HepG2 (cell line): ENCODE measurements at regions not wholly inside any gene's neighbourhood (a gene's known extent, or its start where the extent isn't known, plus 50 kb on each side); places are given as distances from the start of the nearest gene placed in this dataset.
A peak's percentile ranks its signal among the peaks of the same experiment; 100 is the strongest.
"Not testable (repeated sequence)": the region's sequence is repeated elsewhere in the genome, so short reads cannot be mapped to it uniquely, and the experiment has no call there.

Experiments
- ATAC-seq: fragments of 200-7000 bp; cut with Tn5 transposase; 3 replicates; pipeline ENCODE4 v1.9.1; 2020; ENCODE audit warnings: mild to moderate bottlenecking, moderate library complexity
- BruUV-seq: library from RNA; stranded (reverse); fragments of 400-500 nt; replicated peaks from 2 replicates; lab custom pipeline; 2021; lab: Mats Ljungman, UMichigan
- CTCF ChIA-PET: fragments of 300-600 bp; formaldehyde crosslinking; extraction: SDS; loops from one replicate; lab custom pipeline; 2021; ENCODE audit warnings: low total read pairs, inconsistent platforms, low intra/inter-chr PET ratio; lab: Yijun Ruan, JAX
- POLR2A ChIA-PET: fragments of 350-600 bp; sonication (Branson Sonifier 250); formaldehyde crosslinking; loops from one replicate; lab custom pipeline; 2020; ENCODE audit warnings: antibody characterized with exemption, inconsistent platforms; lab: Yijun Ruan, JAX
- DNase-seq: peaks from one replicate; pipeline ENCODE4 v3.0.0-alpha.2; 2015; ENCODE audit warnings: low spot score
- FAIRE-seq: peaks from 3 replicates; lab custom pipeline; 2011; peaks lifted over from hg19 to GRCh38; lab: Jason Lieb, UNC
- H2AFZ ChIP-seq: one replicate; pipeline ENCODE4 v1.6.1; 2011; ENCODE audit warnings: low read length, inconsistent platforms
- H3K27ac ChIP-seq: fragments of 300-600 bp; 3 replicates; pipeline ENCODE4 v1.8.0; 2011; ENCODE audit warnings: mixed run types, mild to moderate bottlenecking, mixed read lengths, low read length, inconsistent platforms; ENCODE audit not compliant: insufficient read depth; ENCODE audit errors: extremely low read length
- H3K27me3 ChIP-seq, 2 experiments: fragments of 200-600 bp in 1 of 2; 2 replicates in 1 of 2; 3 replicates in 1 of 2; pipeline versions ENCODE4 v1.6.0 to v1.8.0; 2011; ENCODE audit warnings: low read length in 2 of 2, mild to moderate bottlenecking in 2 of 2, moderate library complexity in 2 of 2, inconsistent platforms in 1 of 2; ENCODE audit not compliant: insufficient read depth in 2 of 2, control insufficient read depth in 1 of 2
- H3K36me3 ChIP-seq, 2 experiments: fragments of 200-600 bp in 1 of 2; replicated peaks in 1 of 2; 2 replicates in 1 of 2; 3 replicates in 1 of 2; pipeline versions ENCODE4 v1.5.1 to v1.8.0; 2011; ENCODE audit warnings: low read length in 2 of 2, inconsistent platforms in 1 of 2; ENCODE audit not compliant: insufficient read depth in 2 of 2, control insufficient read depth in 1 of 2
- H3K4me1 ChIP-seq: 2 replicates; pipeline ENCODE4 v1.5.1; 2012; ENCODE audit warnings: low read length, inconsistent platforms; ENCODE audit not compliant: insufficient read depth
- H3K4me2 ChIP-seq: 2 replicates; pipeline ENCODE4 v1.6.0; 2011; ENCODE audit warnings: low read depth, low read length, inconsistent platforms
- H3K4me3 ChIP-seq, 3 experiments: fragments of 200-600 bp in 1 of 3; sonication (generic), shearing (Covaris generic) in 1 of 3; replicated peaks in 1 of 3; 2 replicates each; pipeline ENCODE4 v1.5.1; 2011 to 2016; ENCODE audit warnings: low read length in 3 of 3, inconsistent platforms in 2 of 3, low read depth in 2 of 3, mild to moderate bottlenecking in 2 of 3, control low read depth in 1 of 3, mixed read lengths in 1 of 3; ENCODE audit not compliant: insufficient read depth in 1 of 3
- H3K79me2 ChIP-seq: one replicate; pipeline ENCODE4 v1.6.1; 2011; ENCODE audit warnings: low read length, inconsistent platforms; ENCODE audit not compliant: insufficient read depth
- H3K9ac ChIP-seq: 2 replicates; pipeline ENCODE4 v1.6.0; 2011; ENCODE audit warnings: mild to moderate bottlenecking, low read depth, low read length, inconsistent platforms; ENCODE audit not compliant: insufficient read depth
- H3K9me3 ChIP-seq: 2 replicates; pipeline ENCODE4 v1.5.1; 2012; ENCODE audit warnings: mild to moderate bottlenecking, low read length
- H4K20me1 ChIP-seq: 2 replicates; pipeline ENCODE4 v1.6.0; 2011; ENCODE audit warnings: inconsistent platforms, mild to moderate bottlenecking, low read length, moderate library complexity; ENCODE audit not compliant: insufficient read depth
- FOXA1 ChIP-seq, 2 experiments: fragments of 450-650 bp in 1 of 2; sonication (generic) in 1 of 2; formaldehyde crosslinking in 1 of 2; IDR thresholded peaks; 2 replicates each; pipeline versions ENCODE4 v1.4.0 to v1.6.1; 2016 to 2020; ENCODE audit warnings: missing genetic modification reagents in 1 of 2
- FOXA3 ChIP-seq: IDR thresholded peaks from 2 replicates; pipeline ENCODE4 v1.6.1; 2016; ENCODE audit warnings: missing genetic modification reagents, missing compliant biosample characterization
- FOXJ3 ChIP-seq: sonication (generic); formaldehyde crosslinking; IDR thresholded peaks from 2 replicates; pipeline ENCODE4 v1.4.0; 2020; ENCODE audit warnings: missing genetic modification reagents, mild to moderate bottlenecking, borderline replicate concordance
- HOXA3 ChIP-seq: sonication (generic); formaldehyde crosslinking; IDR thresholded peaks from 2 replicates; pipeline ENCODE4 v1.5.0; 2020; ENCODE audit warnings: missing genetic modification reagents
- POGZ ChIP-seq: sonication (generic); formaldehyde crosslinking; IDR thresholded peaks from 2 replicates; pipeline ENCODE4 v1.4.0; 2020; ENCODE audit warnings: mild to moderate bottlenecking, missing genetic modification reagents
- THAP9 ChIP-seq: sonication (generic); formaldehyde crosslinking; IDR thresholded peaks from 2 replicates; pipeline ENCODE4; 2020; ENCODE audit warnings: missing genetic modification reagents, mild to moderate bottlenecking, borderline replicate concordance
- YY1 ChIP-seq: IDR thresholded peaks from 2 replicates; pipeline ENCODE4 v1.6.1; 2011; ENCODE audit warnings: low read length, low read depth, moderate library complexity, mild to moderate bottlenecking; ENCODE audit not compliant: insufficient read depth, insufficient replicate concordance
- ZMYM4 ChIP-seq: sonication (generic); formaldehyde crosslinking; IDR thresholded peaks from 2 replicates; pipeline ENCODE4 v1.8.1; 2023; ENCODE audit warnings: mild to moderate bottlenecking, missing genetic modification reagents
- ZNF12 ChIP-seq: sonication (generic); formaldehyde crosslinking; IDR thresholded peaks from 2 replicates; pipeline ENCODE4 v1.5.0; 2020; ENCODE audit warnings: missing genetic modification reagents
- WGBS: methylation state at CpG from one replicate; pipeline ENCODE4 v1.1.6; 2017; ENCODE audit warnings: low lambda C conversion rate; 5-methylcytosine and 5-hydroxymethylcytosine counted together
- in situ Hi-C: cut with HindIII; loops from 2 replicates; pipeline ENCODE4 v1.10.0; 2017; ENCODE audit warnings: low pct_unique_long_range_greater_than_20kb; ENCODE audit not compliant: extremely low pct_ligation_motif_present
- intact Hi-C: fragments of 100-400 bp; cut with micrococcal nuclease; formaldehyde crosslinking; loops from one replicate; pipeline ENCODE4 v1.10.0; 2022; ENCODE audit not compliant: unreplicated experiment
- TF ChIP-seq, protein P1 (sequence below): sonication (generic); formaldehyde crosslinking; conservative IDR thresholded peaks from 2 replicates; pipeline ENCODE4 v1.4.0; 2020; ENCODE audit warnings: mild to moderate bottlenecking, missing genetic modification reagents, moderate library complexity

- H3K36me3 ChIP-seq, POLR2A ChIA-PET, H3K9me3 ChIP-seq, H3K4me3 ChIP-seq, intact Hi-C loops, DNase-seq, H3K27me3 ChIP-seq, H3K4me2 ChIP-seq, H3K79me2 ChIP-seq, H2AFZ ChIP-seq, CTCF ChIA-PET, ATAC-seq, FAIRE-seq, in situ Hi-C loops, BruUV-seq, H3K9ac ChIP-seq, H4K20me1 ChIP-seq, H3K27ac ChIP-seq: not testable (repeated sequence)
- WGBS, result 33% methylated on average over 1 of the region's 1 CpG
- peaks cover 20% of the 10 kb centered on the region for H3K4me1 ChIP-seq
Measured at GRCh38 chr7:86983654-86984053, 75.8 kb downstream of the ELAPOR2 start.

DNA sequence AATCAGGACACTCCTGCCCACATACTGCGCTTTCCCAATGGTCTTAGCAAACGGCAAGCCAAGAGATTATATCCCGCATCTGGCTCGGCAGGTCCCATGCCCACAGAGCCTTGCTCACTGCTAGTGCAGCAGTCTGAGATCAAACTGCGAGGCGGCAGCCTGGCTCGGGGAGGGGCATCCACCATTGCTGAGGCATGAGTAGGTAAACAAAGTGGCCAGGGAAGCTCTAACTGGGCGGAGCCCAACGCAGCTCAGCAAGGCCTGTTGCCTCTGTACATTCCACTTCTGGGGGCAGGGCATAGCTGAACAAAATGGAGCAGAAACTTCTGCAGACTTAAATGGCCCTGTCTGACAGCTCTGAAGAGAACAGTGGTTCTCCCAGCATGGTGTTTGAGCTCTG, 77.5 kb downstream of the ELAPOR2 start:
- in situ Hi-C loops; H3K79me2 ChIP-seq; H2AFZ ChIP-seq; H3K9me3 ChIP-seq; CTCF ChIA-PET; H3K36me3 ChIP-seq; H3K27me3 ChIP-seq; H4K20me1 ChIP-seq; FAIRE-seq; BruUV-seq; intact Hi-C loops; H3K9ac ChIP-seq; TF ChIP-seq FOXA1 (IDR thresholded peaks at IDR 0.05): not testable (repeated sequence)
- WGBS, result 16% methylated on average over 7 of the region's 9 CpGs
- POLR2A ChIA-PET, result interaction anchor here (1.3 kb wide), 1 partner anchor 170 kb away, joined by 5 read pairs; the partner anchor contains the start of gene DMTF1
- Histone ChIP-seq H3K27ac (peak overlapping the region; percentile 38), H3K4me3 (peak overlapping the region in 1 of 3 experiments; percentile 43; a peak in 2 of 6 replicates), H3K4me2 (peak overlapping the region; percentile 53), H3K4me1 (peaks cover 20% of the 10 kb centered on the region)
- ATAC-seq (peak; percentile 76), DNase-seq (peak; percentile 81)
- peak; percentile 69 for TF ChIP-seq FOXA1 (CRISPR knock-in tag; IDR thresholded peaks at IDR 0.05)
- TF ChIP-seq YY1, result peak; percentile 17
- TF ChIP-seq, protein P1, sequence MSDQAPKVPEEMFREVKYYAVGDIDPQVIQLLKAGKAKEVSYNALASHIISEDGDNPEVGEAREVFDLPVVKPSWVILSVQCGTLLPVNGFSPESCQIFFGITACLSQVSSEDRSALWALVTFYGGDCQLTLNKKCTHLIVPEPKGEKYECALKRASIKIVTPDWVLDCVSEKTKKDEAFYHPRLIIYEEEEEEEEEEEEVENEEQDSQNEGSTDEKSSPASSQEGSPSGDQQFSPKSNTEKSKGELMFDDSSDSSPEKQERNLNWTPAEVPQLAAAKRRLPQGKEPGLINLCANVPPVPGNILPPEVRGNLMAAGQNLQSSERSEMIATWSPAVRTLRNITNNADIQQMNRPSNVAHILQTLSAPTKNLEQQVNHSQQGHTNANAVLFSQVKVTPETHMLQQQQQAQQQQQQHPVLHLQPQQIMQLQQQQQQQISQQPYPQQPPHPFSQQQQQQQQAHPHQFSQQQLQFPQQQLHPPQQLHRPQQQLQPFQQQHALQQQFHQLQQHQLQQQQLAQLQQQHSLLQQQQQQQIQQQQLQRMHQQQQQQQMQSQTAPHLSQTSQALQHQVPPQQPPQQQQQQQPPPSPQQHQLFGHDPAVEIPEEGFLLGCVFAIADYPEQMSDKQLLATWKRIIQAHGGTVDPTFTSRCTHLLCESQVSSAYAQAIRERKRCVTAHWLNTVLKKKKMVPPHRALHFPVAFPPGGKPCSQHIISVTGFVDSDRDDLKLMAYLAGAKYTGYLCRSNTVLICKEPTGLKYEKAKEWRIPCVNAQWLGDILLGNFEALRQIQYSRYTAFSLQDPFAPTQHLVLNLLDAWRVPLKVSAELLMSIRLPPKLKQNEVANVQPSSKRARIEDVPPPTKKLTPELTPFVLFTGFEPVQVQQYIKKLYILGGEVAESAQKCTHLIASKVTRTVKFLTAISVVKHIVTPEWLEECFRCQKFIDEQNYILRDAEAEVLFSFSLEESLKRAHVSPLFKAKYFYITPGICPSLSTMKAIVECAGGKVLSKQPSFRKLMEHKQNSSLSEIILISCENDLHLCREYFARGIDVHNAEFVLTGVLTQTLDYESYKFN (CRISPR knock-in tag), result peak; percentile 31; the same call in 1 of the 2 replicates
- 0 out of 2 replicates have a peak, but pooled peaks have one; percentile 25 for TF ChIP-seq HOXA3
- peak; percentile 33; the same call in 1 of the 2 replicates for TF ChIP-seq FOXA3 (CRISPR knock-in tag)
- peak; percentile 61 for TF ChIP-seq ZMYM4 (CRISPR knock-in tag)
- TF ChIP-seq ZNF12, result 0 out of 2 replicates have a peak, but pooled peaks have one; percentile 48
- TF ChIP-seq POGZ (CRISPR knock-in tag), result peak; percentile 58
- peak; percentile 56; the same call in 1 of the 2 replicates for TF ChIP-seq THAP9 (CRISPR knock-in tag)
- peak; percentile 43; the same call in 1 of the 2 replicates for TF ChIP-seq FOXJ3 (CRISPR knock-in tag)
